ENCODE measurements at regions not wholly inside any gene's neighbourhood (a gene's known extent, or its start where the extent isn't known, plus 50 kb on each side); places are given as distances from the start of the nearest gene placed in this dataset.

DNA sequence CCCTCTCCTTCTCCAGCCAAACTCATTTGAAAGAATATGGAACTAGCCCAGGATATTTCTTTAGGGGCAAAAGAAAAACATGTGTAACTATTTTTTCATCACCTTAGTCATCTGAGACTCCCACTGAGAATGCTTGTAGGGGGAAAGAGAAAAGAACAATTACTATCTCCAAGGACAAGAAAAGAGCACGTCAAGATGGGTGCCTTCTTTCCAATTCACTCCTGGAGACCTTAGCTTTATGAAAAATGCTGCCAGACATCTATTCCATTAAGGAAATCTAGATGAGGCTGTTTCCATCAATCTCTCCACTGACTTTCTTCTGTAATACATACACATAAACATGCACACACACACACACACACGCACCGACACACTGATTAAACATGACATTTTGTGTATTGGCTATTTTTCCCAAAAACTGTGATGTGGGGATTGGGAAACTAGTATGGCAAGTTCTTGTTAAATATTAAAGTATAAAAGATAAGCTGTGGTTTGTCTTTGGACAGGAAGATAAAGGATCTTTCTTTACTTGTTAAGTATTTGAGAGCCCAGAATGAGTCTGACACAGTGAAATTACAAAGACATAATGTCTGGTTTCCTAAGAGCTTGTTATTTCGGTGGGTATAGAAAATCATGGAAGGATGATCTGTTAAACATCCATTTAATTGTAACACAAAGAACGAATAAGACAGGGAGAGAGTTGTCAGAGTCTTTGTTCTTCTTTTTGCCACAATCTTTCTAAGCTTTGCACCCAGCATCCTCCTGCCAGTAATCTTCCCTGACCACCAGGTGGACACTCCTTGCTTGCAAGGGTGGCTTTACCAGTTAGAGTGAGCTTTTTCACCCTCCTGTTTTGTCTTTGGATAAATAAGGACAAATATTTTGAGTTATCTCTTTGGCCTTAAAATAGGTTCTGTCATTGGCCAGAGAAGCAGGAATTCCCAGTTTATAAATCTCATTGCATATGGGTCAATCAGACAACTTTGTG lies 177.3 kb upstream of the TMEM72 start:
- TF ChIP-seq, protein P1, sequence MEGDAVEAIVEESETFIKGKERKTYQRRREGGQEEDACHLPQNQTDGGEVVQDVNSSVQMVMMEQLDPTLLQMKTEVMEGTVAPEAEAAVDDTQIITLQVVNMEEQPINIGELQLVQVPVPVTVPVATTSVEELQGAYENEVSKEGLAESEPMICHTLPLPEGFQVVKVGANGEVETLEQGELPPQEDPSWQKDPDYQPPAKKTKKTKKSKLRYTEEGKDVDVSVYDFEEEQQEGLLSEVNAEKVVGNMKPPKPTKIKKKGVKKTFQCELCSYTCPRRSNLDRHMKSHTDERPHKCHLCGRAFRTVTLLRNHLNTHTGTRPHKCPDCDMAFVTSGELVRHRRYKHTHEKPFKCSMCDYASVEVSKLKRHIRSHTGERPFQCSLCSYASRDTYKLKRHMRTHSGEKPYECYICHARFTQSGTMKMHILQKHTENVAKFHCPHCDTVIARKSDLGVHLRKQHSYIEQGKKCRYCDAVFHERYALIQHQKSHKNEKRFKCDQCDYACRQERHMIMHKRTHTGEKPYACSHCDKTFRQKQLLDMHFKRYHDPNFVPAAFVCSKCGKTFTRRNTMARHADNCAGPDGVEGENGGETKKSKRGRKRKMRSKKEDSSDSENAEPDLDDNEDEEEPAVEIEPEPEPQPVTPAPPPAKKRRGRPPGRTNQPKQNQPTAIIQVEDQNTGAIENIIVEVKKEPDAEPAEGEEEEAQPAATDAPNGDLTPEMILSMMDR (IDR thresholded peaks at IDR 0.05; ENCODE audit: extremely low read depth, missing control alignments), result no peak
- no peak for DNase-seq (ENCODE audit: low spot score)

- DNase-seq (ENCODE audit: low spot score), result no peak
- TF ChIP-seq, protein P1 (IDR thresholded peaks at IDR 0.05; ENCODE audit: extremely low read depth, missing control alignments), result no peak
These were observed 168.9 kb upstream of the TMEM72 start for GRCh38 chr10:44742248-44742647.

GRCh38 chr10:44743535-44743934 lies 167.6 kb upstream of the TMEM72 start:
- TF ChIP-seq, protein P1 (IDR thresholded peaks at IDR 0.05; ENCODE audit: extremely low read depth, missing control alignments), result no peak
- no peak for DNase-seq (ENCODE audit: low spot score)

DNA sequence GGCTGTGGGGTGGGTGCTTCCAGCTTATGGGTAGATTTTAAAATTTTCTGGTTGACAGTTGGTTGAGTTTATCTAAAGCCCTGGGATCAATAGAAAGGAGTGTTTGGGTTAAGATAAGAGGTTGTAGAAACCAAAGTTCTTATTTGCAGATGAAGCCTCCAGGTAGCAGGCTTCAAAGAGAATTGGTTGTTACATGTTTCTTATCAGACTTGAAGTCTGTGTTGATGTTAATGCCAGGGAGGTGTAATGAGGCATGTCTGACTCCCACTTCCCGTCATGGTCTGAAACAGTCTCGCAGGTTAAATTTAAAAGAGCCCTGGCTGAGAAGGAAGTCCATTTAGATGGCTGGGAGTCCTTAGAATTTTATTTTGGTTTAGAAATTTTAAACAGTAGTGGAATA lies 165.2 kb upstream of the TMEM72 start:
- TF ChIP-seq, protein P1 (IDR thresholded peaks at IDR 0.05; ENCODE audit: extremely low read depth, missing control alignments), result no peak
- DNase-seq (ENCODE audit: low spot score), result no peak

GRCh38 chr10:44747593-44748172 lies 163.5 kb upstream of the TMEM72 start:
- no peak for DNase-seq (ENCODE audit: low spot score)
- TF ChIP-seq, protein P1 (IDR thresholded peaks at IDR 0.05; ENCODE audit: extremely low read depth, missing control alignments), result no peak

- DNase-seq (ENCODE audit: low spot score), result no peak
- TF ChIP-seq, protein P1 (IDR thresholded peaks at IDR 0.05; ENCODE audit: extremely low read depth, missing control alignments), result no peak
These were observed 162.0 kb upstream of the TMEM72 start for GRCh38 chr10:44749151-44749550.
